NCI-H2196 (cell line): ENCODE measurements at regions not wholly inside any gene's neighbourhood (a gene's known extent, or its start where the extent isn't known, plus 50 kb on each side); places are given as distances from the start of the nearest gene placed in this dataset.
"Not testable (repeated sequence)": the region's sequence is repeated elsewhere in the genome, so short reads cannot be mapped to it uniquely, and the experiment has no call there.

Source experiments
- DNase-seq: peaks from one replicate; lab custom pipeline; 2025; ENCODE audit not compliant: unreplicated experiment; lab: John Stamatoyannopoulos, UW

GRCh38 chr4:112770114-112770513, 133.2 kb downstream of the LARP7 start:
- no peak for DNase-seq

GRCh38 chr4:112775801-112776200, 138.9 kb downstream of the LARP7 start:
- DNase-seq = no peak

GRCh38 chr4:112776535-112776934, 139.6 kb downstream of the LARP7 start:
- DNase-seq = no peak

- no peak for DNase-seq
These were observed 141.6 kb downstream of the LARP7 start for GRCh38 chr4:112778520-112778919.

- no peak for DNase-seq
These were observed 156.1 kb downstream of the LARP7 start for GRCh38 chr4:112793033-112793432.

GRCh38 chr4:112800001-112800400, 163.1 kb downstream of the LARP7 start:
- no peak for DNase-seq

GRCh38 chr4:112801341-112801740, 164.4 kb downstream of the LARP7 start:
- no peak for DNase-seq

- DNase-seq = no peak
These were observed 165.8 kb downstream of the LARP7 start for GRCh38 chr4:112802780-112803179.

GRCh38 chr4:112807083-112807482, 170.1 kb downstream of the LARP7 start:
- DNase-seq = no peak

- DNase-seq = no peak
These were observed 171.1 kb downstream of the LARP7 start for GRCh38 chr4:112808001-112808400.

- no peak for DNase-seq
These were observed 176.8 kb downstream of the LARP7 start for GRCh38 chr4:112813790-112814189.

- peak; percentile 44 for DNase-seq
These were observed 181.1 kb downstream of the LARP7 start for GRCh38 chr4:112817933-112818593.

- DNase-seq = no peak
These were observed 181.6 kb downstream of the LARP7 start for GRCh38 chr4:112818594-112818965.

- no peak for DNase-seq
These were observed 182.8 kb downstream of the LARP7 start for GRCh38 chr4:112819729-112820128.

- no peak for DNase-seq
These were observed 186.2 kb downstream of the LARP7 start for GRCh38 chr4:112823156-112823555.

- no peak for DNase-seq
These were observed 186.7 kb downstream of the LARP7 start for GRCh38 chr4:112823606-112824005.

GRCh38 chr4:112830753-112831386, 193.9 kb downstream of the LARP7 start:
- no peak for DNase-seq

- DNase-seq = no peak
These were observed 195.6 kb downstream of the LARP7 start for GRCh38 chr4:112832493-112832892.

GRCh38 chr4:112836895-112837294, 200.0 kb downstream of the LARP7 start:
- no peak for DNase-seq

GRCh38 chr4:112838015-112838414, 201.1 kb downstream of the LARP7 start:
- not testable (repeated sequence) for DNase-seq

GRCh38 chr4:112840061-112840460, 203.1 kb downstream of the LARP7 start:
- no peak for DNase-seq

- DNase-seq = no peak
These were observed 203.7 kb downstream of the LARP7 start for GRCh38 chr4:112840619-112841018.

GRCh38 chr4:112842513-112842912, 205.6 kb downstream of the LARP7 start:
- DNase-seq = no peak
